ENCODE measurements at regions not wholly inside any gene's neighbourhood (a gene's known extent, or its start where the extent isn't known, plus 50 kb on each side); places are given as distances from the start of the nearest gene placed in this dataset.

- Histone ChIP-seq H4K20me1 (ENCODE audit: insufficient read depth, low read length) (no peaks in the 10 kb centered on the region), H3K9ac (ENCODE audit: low read length) (peak overlapping the region; percentile 34; the same call in 1 of the 2 replicates), H3K4me3 (ENCODE audit: low read length) (no peak overlapping the region), H3K79me2 (ENCODE audit: low read length) (no peaks in the 10 kb centered on the region), H2AFZ (ENCODE audit: low read depth, low read length) (no peak overlapping the region), H3K27ac (ENCODE audit: low read length) (peak overlapping the region; percentile 86), H3K4me2 (ENCODE audit: low read length) (peak overlapping the region; percentile 51), H3K36me3 (replicated peaks; ENCODE audit: low read depth, low read length) (no peaks in the 10 kb centered on the region), H3K9me3 (ENCODE audit: insufficient read depth, low read length) (no peaks in the 10 kb centered on the region), H3K27me3 (ENCODE audit: low read depth, low read length) (no peaks in the 10 kb centered on the region), H3K4me1 (ENCODE audit: low read length) (peaks cover 66% of the 10 kb centered on the region)
- TF ChIP-seq CTCF (IDR thresholded peaks at IDR 0.05; ENCODE audit: low read depth, low read length) (no peak), EZH2phosphoT487 (IDR thresholded peaks at IDR 0.05; ENCODE audit: low read depth) (no peak)
Measured at GRCh38 chrX:38881066-38881465, 79.8 kb downstream of the MID1IP1 start.

GRCh38 chrX:38881727-38882126, 80.5 kb downstream of the MID1IP1 start:
- Histone ChIP-seq H2AFZ (ENCODE audit: low read depth, low read length) (no peak overlapping the region), H3K4me2 (ENCODE audit: low read length) (0 out of 2 replicates have a peak overlapping the region, but pooled peaks have one; percentile 51), H4K20me1 (ENCODE audit: insufficient read depth, low read length) (no peaks in the 10 kb centered on the region), H3K79me2 (ENCODE audit: low read length) (no peaks in the 10 kb centered on the region), H3K36me3 (replicated peaks; ENCODE audit: low read depth, low read length) (no peaks in the 10 kb centered on the region), H3K4me3 (ENCODE audit: low read length) (no peak overlapping the region), H3K9ac (ENCODE audit: low read length) (no peak overlapping the region), H3K27me3 (ENCODE audit: low read depth, low read length) (no peaks in the 10 kb centered on the region), H3K9me3 (ENCODE audit: insufficient read depth, low read length) (no peaks in the 10 kb centered on the region), H3K27ac (ENCODE audit: low read length) (peak overlapping the region; percentile 22; the same call in 1 of the 2 replicates), H3K4me1 (ENCODE audit: low read length) (peaks cover 73% of the 10 kb centered on the region)
- no peak for TF ChIP-seq CTCF (IDR thresholded peaks at IDR 0.05; ENCODE audit: low read depth, low read length)
- TF ChIP-seq EZH2phosphoT487 (IDR thresholded peaks at IDR 0.05; ENCODE audit: low read depth): no peak

- Histone ChIP-seq H4K20me1 (ENCODE audit: insufficient read depth, low read length) (no peaks in the 10 kb centered on the region), H3K27ac (ENCODE audit: low read length) (peak overlapping the region; percentile 68), H3K9ac (ENCODE audit: low read length) (no peak overlapping the region), H3K27me3 (ENCODE audit: low read depth, low read length) (no peaks in the 10 kb centered on the region), H3K4me3 (ENCODE audit: low read length) (no peak overlapping the region), H3K4me2 (ENCODE audit: low read length) (no peak overlapping the region), H2AFZ (ENCODE audit: low read depth, low read length) (no peak overlapping the region), H3K36me3 (replicated peaks; ENCODE audit: low read depth, low read length) (no peaks in the 10 kb centered on the region), H3K9me3 (ENCODE audit: insufficient read depth, low read length) (no peaks in the 10 kb centered on the region), H3K4me1 (ENCODE audit: low read length) (peaks cover 78% of the 10 kb centered on the region), H3K79me2 (ENCODE audit: low read length) (no peaks in the 10 kb centered on the region)
- no peak for TF ChIP-seq EZH2phosphoT487 (IDR thresholded peaks at IDR 0.05; ENCODE audit: low read depth)
- no peak for TF ChIP-seq CTCF (IDR thresholded peaks at IDR 0.05; ENCODE audit: low read depth, low read length)
Measured at GRCh38 chrX:38882894-38883626, 81.8 kb downstream of the MID1IP1 start.

GRCh38 chrX:38886112-38886511, 84.9 kb downstream of the MID1IP1 start:
- H2AFZ ChIP-seq (ENCODE audit: low read depth, low read length): no peak overlapping the region
- peak overlapping the region; percentile 2; the same call in 1 of the 2 replicates for H3K4me2 ChIP-seq (ENCODE audit: low read length)
- TF ChIP-seq EZH2phosphoT487 (IDR thresholded peaks at IDR 0.05; ENCODE audit: low read depth): no peak
- TF ChIP-seq CTCF (IDR thresholded peaks at IDR 0.05; ENCODE audit: low read depth, low read length): no peak
- no peaks in the 10 kb centered on the region for H4K20me1 ChIP-seq (ENCODE audit: insufficient read depth, low read length)
- peaks cover 48% of the 10 kb centered on the region for H3K4me1 ChIP-seq (ENCODE audit: low read length)
- H3K27me3 ChIP-seq (ENCODE audit: low read depth, low read length): no peaks in the 10 kb centered on the region
- no peaks in the 10 kb centered on the region for H3K79me2 ChIP-seq (ENCODE audit: low read length)
- no peaks in the 10 kb centered on the region for H3K36me3 ChIP-seq (replicated peaks; ENCODE audit: low read depth, low read length)
- H3K4me3 ChIP-seq (ENCODE audit: low read length): no peak overlapping the region
- 0 out of 2 replicates have a peak overlapping the region, but pooled peaks have one; percentile 4 for H3K9ac ChIP-seq (ENCODE audit: low read length)
- H3K27ac ChIP-seq (ENCODE audit: low read length): peak overlapping the region; percentile 66
- no peaks in the 10 kb centered on the region for H3K9me3 ChIP-seq (ENCODE audit: insufficient read depth, low read length)

Data from OCI-LY3 (cell line).